HG02840 (cell line): ENCODE measurements at regions not wholly inside any gene's neighbourhood (a gene's known extent, or its start where the extent isn't known, plus 50 kb on each side); places are given as distances from the start of the nearest gene placed in this dataset.
"Not testable (repeated sequence)": the region's sequence is repeated elsewhere in the genome, so short reads cannot be mapped to it uniquely, and the experiment has no call there.

Experiments
- ATAC-seq: cut with Tn5 transposase; IDR thresholded peaks from one replicate; pipeline ENCODE4 v1.9.1; 2021; ENCODE audit warnings: mild to moderate bottlenecking, moderate library complexity, moderate number of reproducible peaks; ENCODE audit not compliant: unreplicated experiment, low FRiP score

- ATAC-seq, result no peak
Measured at GRCh38 chr1:101128846-101129245, 103.3 kb upstream of the DPH5 start.

DNA sequence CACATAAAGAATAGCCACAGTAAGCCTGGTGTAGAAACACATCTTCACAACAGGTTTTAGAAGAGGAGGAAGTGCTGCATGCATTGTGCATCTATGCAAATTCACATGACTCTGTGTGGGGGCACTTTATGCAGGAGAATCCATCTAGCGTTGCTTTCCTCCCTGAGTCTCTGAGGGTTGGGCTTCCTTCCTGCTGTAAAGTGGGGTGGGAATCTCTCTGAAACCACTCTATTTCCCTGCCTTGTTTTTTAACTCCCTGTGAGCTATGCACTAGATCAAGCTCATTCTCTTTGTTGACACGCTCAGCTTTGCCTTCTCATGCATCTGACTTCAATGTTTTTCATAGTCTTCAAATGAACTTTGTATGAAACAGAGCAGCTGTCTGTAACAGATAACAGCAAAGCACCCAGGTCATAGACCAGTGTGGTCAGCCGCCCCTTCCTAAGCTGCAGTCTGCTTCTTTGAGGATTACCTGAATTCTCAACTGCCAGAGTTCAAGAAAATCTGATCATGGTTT is 102.7 kb upstream of the DPH5 start:
- ATAC-seq, result peak; percentile 91

- no peak for ATAC-seq
Measured at GRCh38 chr1:101124405-101124804, 98.8 kb upstream of the DPH5 start.

DNA sequence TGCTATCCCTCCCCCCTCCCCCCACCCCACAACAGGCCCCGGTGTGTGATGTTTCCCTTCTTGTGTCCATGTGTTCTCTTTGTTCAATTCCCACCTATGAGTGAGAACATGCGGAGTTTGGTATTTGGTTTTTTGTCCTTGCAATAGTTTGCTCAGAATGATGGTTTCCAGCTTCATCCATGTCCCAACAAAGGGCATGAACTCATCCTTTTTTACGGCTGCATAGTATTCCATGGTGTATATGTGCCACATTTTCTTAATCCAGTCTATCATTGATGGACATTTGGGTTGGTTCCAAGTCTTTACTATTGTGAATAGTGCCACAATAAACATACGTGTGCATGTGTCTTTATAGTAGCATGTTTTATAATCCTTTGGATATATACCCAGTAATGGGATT is 98.3 kb upstream of the DPH5 start:
- ATAC-seq, result not testable (repeated sequence)

- ATAC-seq, result peak; percentile 74
Measured at GRCh38 chr1:101122452-101123166, 97.0 kb upstream of the DPH5 start.

DNA sequence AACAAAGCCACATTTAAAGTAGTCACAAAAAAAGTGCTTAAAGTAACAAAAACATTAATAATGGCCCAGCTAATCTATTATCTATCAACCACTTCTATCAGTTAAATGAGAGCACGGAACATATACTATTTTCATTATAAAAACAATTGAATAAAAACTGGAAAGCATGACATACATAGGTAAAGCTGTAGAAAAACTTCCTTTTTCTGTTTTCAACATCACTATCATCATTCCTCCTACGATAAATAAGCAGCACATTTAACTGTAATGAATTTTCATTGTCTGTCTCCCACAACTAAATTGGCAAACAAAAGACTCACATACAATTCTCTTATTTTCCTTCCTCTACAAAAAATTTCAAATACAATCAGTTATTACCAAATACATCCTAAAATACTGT is 96.4 kb upstream of the DPH5 start:
- ATAC-seq, result no peak

GRCh38 chr1:101121504-101121903 is 95.9 kb upstream of the DPH5 start:
- ATAC-seq, result no peak

- ATAC-seq, result no peak
Measured at GRCh38 chr1:101120868-101121267, 95.3 kb upstream of the DPH5 start.

DNA sequence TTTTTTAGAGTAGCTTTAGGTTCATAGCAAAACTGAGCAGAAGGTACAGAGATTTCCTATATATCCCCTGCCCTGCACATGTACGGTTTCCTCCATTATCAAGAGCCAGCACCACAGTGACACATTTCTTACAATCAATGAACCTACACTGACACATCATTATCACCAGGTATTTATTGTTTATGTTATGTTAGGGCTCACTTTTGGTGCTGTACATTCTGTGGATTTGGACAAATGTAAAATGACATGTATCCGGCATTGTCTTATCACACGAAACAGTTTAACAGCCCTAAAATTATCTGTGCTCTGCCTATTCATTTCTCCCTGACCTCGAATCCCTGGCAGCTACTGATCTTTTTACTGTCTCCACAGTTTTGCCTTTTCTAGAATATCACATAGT is 93.7 kb upstream of the DPH5 start:
- no peak for ATAC-seq

DNA sequence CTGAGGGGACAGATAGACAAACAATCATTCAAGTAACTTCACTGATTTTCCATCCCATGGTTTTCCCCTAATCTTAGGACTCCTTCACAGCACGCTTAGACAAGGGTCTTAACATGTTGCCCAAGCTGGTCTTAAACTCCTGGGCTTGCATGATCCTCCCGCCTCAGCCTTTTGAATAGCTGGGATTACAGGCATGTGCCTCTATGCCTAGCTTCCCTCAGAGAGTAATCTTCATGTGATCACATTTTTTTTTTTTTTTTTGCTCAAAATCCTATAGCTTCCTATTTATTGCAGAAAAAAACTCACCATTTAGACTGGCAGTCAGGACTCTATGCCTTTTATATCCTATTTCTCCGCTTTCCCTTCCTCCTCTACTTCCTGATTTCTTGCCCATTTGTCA is 90.4 kb upstream of the DPH5 start:
- no peak for ATAC-seq

DNA sequence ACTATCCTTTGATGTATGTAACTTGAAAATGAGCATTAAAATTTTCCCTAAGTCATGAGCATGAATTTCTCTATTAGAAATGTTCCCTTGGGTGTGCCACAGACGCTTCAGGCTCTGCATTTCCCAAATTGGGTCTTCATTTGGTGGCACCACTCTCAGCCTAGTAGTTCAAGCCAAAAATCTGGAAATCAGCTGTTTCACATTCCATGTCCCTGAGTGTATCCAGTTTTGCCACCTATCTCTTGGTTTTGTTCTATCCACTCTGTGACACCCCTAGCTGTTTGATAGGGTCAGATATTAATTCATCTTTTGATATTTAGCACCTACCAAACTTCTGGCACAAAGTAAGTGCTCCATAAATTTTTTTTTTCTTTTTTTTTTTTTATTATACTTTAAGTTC is 89.5 kb upstream of the DPH5 start:
- no peak for ATAC-seq

DNA sequence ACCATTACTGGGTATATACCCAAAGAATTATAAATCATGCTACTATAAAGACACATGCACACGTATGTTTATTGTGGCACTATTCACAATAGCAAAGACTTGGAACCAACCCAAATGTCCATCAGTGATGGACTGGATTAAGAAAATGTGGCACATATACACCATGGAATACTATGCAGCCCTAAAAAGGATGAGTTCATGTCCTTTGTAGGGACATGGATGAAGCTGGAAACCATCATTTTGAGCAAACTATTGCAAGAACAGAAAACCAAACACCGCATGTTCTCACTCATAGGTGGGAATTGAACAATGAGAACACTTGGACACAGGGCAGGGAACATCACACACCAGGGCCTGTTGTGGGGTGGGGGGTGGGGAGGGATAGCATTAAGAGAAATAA is 88.5 kb upstream of the DPH5 start:
- not testable (repeated sequence) for ATAC-seq

DNA sequence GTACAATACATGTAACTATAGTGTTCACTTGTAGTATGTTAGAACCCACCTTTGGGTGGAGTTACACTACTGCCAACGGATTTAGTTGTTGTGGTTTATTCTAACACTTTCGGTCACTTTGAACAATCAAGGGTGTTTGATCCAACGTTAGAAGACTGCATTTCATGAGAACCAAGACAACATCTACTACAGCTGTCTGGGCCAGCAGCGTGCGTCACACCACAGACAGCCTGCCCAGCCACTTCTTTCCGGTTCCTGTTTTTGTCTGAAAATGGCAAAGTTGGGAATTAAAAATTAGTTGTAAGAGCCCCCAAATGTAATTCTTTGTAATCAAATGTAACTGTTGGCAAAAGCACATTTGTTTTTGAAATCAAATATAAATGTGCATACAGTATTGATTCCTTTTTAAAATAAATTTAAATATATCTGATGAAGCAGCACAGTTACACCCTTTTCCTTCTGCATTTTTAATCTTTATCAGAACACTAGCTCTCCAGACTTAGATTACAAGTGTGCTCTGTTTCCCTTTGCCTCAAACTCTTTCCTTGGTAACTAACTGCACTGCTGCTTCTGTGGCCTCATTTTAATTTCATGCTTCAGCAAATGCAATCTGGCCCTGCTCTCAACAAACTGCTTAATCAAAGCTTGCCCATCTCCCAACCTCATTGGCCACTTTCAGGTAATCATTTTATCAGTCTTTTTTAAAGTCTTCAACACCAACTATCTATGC is 86.6 kb upstream of the DPH5 start:
- ATAC-seq, result no peak

DNA sequence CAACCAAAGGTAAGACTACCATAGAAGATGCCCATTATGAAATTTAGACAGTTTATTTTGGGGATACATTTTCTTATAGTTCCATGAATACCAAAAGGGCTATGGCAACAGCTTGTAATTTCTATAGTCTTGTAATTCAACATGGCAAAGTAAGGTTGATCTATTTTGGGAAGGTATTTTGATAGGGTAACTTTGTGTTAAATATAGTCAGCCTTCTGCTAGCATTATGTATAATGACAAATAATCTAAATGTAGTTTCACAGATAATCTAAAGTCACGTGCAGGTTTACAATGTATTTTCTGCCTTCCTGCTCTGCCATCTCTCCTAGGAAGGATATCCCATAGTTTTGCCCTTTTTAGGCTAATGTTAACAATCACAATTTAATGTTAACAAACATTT is 85.9 kb upstream of the DPH5 start:
- no peak for ATAC-seq

- no peak for ATAC-seq
Measured at GRCh38 chr1:101109791-101110190, 84.2 kb upstream of the DPH5 start.

DNA sequence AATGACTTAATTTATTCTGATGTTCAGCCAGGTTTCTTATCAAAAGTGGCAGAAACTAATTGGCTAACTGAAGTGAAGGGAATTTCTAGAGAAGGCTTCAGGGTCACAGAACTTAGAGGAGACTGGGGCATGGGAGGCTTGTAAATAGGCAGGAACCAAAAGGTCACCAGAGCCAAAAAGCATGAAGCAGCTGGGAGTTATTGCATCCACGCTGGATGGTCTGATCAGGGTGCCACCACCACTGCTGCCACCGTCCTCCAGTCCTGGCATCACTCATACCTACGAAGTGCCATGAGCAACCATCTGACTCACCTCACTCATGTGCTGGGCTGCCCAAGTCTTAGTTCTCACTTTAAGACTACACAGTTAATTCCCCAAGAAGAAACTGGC is 82.5 kb upstream of the DPH5 start:
- no peak for ATAC-seq

DNA sequence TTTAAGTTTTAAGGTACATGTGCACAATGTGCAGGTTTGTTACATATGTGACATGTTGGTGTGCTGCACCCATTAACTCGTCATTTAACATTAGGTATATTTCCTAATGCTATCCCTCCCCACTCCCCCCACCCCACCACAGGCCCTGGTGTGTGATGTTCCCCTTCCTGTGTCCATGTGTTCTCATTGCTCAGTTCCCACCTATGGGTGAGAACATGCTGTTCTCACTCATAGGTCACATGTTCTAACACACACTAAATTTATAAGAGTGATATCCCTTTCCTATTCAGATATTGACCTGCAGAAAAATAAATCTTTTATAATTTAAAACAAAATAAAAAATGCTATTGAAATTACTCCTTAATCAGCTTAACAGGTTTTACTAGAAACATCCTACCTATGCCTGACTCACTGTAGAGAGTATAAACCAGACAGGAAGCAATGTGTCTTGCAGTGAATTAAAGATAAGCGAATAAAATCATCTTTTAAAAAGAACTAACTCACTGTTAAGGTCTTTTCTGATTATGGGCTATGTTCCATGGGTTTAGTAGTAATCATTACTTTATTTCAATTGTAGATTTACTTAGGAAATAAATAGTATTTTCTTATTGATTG is 82.0 kb upstream of the DPH5 start:
- no peak for ATAC-seq

GRCh38 chr1:101105877-101106276 is 80.3 kb upstream of the DPH5 start:
- no peak for ATAC-seq

DNA sequence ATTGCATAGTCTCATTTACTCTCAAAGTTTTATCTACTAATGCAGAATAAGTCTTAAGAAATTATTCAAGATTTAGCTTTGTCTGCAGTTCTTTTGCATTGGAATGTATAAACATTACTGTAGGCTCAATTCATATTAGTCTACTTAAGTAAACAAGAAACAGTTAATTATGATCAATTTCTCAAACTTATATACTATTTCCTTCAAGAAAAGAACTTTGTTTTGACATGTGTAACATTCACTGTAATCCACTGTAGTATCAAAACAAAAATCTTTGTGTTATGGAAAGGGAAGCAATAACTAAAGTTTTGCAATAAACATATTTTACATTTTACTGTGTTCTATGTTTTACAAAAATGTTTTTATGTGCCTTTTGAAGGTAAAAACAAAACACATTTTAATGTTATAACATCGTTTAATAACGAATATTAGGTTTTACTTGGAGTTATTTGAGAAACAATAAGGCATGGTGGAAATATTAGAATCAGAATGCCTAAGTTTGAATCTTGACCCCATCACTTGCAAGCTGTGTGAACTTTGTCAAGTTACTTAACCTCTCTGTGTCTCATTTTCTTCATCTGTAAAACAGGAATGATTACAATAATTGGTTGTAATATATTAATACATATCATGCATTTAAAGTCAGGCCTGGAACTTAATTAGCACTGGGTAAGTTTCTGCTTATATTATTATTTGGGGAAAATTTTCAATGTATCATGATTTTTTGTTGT is 77.0 kb upstream of the DPH5 start:
- ATAC-seq, result no peak

GRCh38 chr1:101101360-101101759 is 75.8 kb upstream of the DPH5 start:
- ATAC-seq, result no peak

GRCh38 chr1:101100674-101101073 is 75.1 kb upstream of the DPH5 start:
- no peak for ATAC-seq
